GM23248 (cell line): ENCODE measurements at regions not wholly inside any gene's neighbourhood (a gene's known extent, or its start where the extent isn't known, plus 50 kb on each side); places are given as distances from the start of the nearest gene placed in this dataset.

Experiments used
- DNase-seq: peaks from one replicate; pipeline ENCODE4 v3.0.0-alpha.2; 2015
- H2AFZ ChIP-seq: fragments of 200-600 bp; sonication (generic); 2 replicates; pipeline ENCODE4 v1.6.1; 2016; ENCODE audit warnings: antibody characterized with exemption
- H3F3A ChIP-seq: fragments of 200-600 bp; sonication (generic); 2 replicates; pipeline ENCODE4 v1.6.1; 2016; ENCODE audit warnings: mild to moderate bottlenecking, antibody characterized with exemption, mixed run types; ENCODE audit not compliant: insufficient read depth
- H3K27ac ChIP-seq: fragments of 200-600 bp; sonication (generic); 2 replicates; pipeline ENCODE4 v1.5.1; 2016; ENCODE audit warnings: mild to moderate bottlenecking
- H3K27me3 ChIP-seq: fragments of 200-600 bp; sonication (generic); replicated peaks from 2 replicates; pipeline ENCODE4 v1.6.1; 2016; ENCODE audit warnings: mild to moderate bottlenecking; ENCODE audit not compliant: insufficient read depth
- H3K36me3 ChIP-seq: fragments of 200-600 bp; sonication (generic); 2 replicates; pipeline ENCODE4 v1.6.1; 2016; ENCODE audit warnings: low read depth, mild to moderate bottlenecking
- H3K4me1 ChIP-seq: fragments of 200-600 bp; sonication (generic); 2 replicates; pipeline ENCODE4 v1.6.1; 2016; ENCODE audit warnings: mild to moderate bottlenecking; ENCODE audit not compliant: insufficient read depth
- H3K4me2 ChIP-seq: fragments of 200-600 bp; sonication (generic); one replicate; pipeline ENCODE4 v1.6.1; 2016; ENCODE audit warnings: mild to moderate bottlenecking; ENCODE audit not compliant: unreplicated experiment
- H3K4me3 ChIP-seq: fragments of 200-600 bp; sonication (generic); 2 replicates; pipeline ENCODE4 v1.5.1; 2016; ENCODE audit warnings: mild to moderate bottlenecking
- H3K79me2 ChIP-seq: fragments of 200-600 bp; sonication (generic); 2 replicates; pipeline ENCODE4 v1.6.1; 2016; ENCODE audit warnings: mild to moderate bottlenecking; ENCODE audit not compliant: insufficient read depth
- H3K9ac ChIP-seq: fragments of 200-600 bp; sonication (generic); 2 replicates; pipeline ENCODE4 v1.6.1; 2016; ENCODE audit warnings: mild to moderate bottlenecking
- H3K9me2 ChIP-seq: fragments of 200-600 bp; sonication (generic); 2 replicates; pipeline ENCODE4 v1.6.1; 2016; ENCODE audit warnings: mixed run types, mild to moderate bottlenecking, moderate library complexity; ENCODE audit not compliant: insufficient read depth
- H3K9me3 ChIP-seq: fragments of 200-600 bp; sonication (generic); one replicate; pipeline ENCODE4 v1.6.1; 2017; ENCODE audit warnings: low read depth
- H4K20me1 ChIP-seq: fragments of 200-600 bp; sonication (generic); 2 replicates; pipeline ENCODE4 v1.6.0; 2016; ENCODE audit not compliant: insufficient read depth
- EZH2 ChIP-seq: fragments of 200-600 bp; sonication (generic); IDR thresholded peaks from 2 replicates; pipeline ENCODE4 v1.6.1; 2018; ENCODE audit warnings: antibody characterized with exemption, mild to moderate bottlenecking; ENCODE audit not compliant: insufficient read depth, poor library complexity, severe bottlenecking
- EZH2phosphoT487 ChIP-seq: fragments of 200-600 bp; sonication (generic); IDR thresholded peaks from 2 replicates; pipeline ENCODE4 v1.6.1; 2018; ENCODE audit warnings: antibody characterized with exemption, moderate library complexity, mild to moderate bottlenecking, low read depth; ENCODE audit not compliant: insufficient read depth
- WGBS, 2 experiments: methylation state at CpG; one replicate each; pipeline ENCODE4 v1.1.6; 2015 to 2017; ENCODE audit warnings: low lambda C conversion rate in 2 of 2, low coverage in 1 of 2; ENCODE audit errors: missing lambda C conversion rate in 2 of 2; 5-methylcytosine and 5-hydroxymethylcytosine counted together
- in situ Hi-C: fragments of 300-500 bp; cut with MboI; formaldehyde crosslinking; loops from 2 replicates; pipeline ENCODE4 v1.15.0; 2020

DNA sequence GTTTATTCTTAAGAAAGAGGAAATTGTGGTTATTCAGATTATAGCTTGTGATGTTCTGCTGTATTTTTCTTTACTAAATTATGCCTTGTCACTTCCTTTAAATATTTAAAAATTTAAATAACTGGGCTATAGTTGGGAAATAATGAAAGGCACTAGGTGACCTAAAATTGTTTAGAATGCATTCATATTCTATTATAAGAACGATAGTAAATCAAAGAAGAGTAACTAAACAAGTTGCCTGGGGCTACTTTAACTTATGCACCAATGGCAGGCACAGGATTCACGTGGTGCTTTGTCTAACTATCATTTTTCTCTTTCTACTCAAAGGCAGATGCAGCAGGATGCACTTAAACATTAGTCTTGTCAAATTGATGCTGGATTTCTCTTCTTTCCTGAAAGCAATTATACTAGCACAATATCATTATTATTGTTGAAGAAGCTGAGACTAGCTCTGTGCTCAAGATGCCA is 190.7 kb upstream of the PPFIA2 start:
- Histone ChIP-seq H3K36me3 (no peaks in the 10 kb centered on the region), H3K27me3 (no peaks in the 10 kb centered on the region), H2AFZ (no peak overlapping the region), H3K4me2 (no peak overlapping the region), H3F3A (no peaks in the 10 kb centered on the region), H4K20me1 (no peaks in the 10 kb centered on the region), H3K9me2 (no peaks in the 10 kb centered on the region), H3K4me3 (no peak overlapping the region), H3K9me3 (no peaks in the 10 kb centered on the region), H3K9ac (no peak overlapping the region), H3K79me2 (no peaks in the 10 kb centered on the region), H3K27ac (no peak overlapping the region), H3K4me1 (no peaks in the 10 kb centered on the region)
- in situ Hi-C loops, result no loop called here
- 29 to 37% methylated on average over 2 of the region's 2 CpGs for WGBS, 2 experiments
- DNase-seq, result no peak
- no peak for TF ChIP-seq EZH2
- no peak for TF ChIP-seq EZH2phosphoT487

DNA sequence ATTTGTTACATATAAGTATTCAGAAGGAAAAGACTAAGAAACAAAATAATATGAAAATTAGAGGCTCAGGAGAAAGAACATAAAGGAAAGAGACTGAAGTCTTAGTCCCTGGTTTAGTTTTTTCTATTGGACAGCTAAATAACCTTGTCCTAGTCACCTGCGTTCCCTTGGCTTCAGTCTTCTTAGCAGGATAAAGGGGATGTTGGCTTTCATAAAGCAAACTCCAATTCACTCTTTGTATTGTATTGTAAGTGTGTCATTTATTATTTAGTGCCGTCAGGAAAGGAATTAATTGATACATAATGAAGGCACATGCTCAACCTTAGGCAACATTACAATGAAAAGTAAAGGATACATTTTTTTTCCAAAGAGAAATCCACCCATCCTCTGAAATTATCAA is 190.3 kb upstream of the PPFIA2 start:
- H3K9me2 ChIP-seq, result no peaks in the 10 kb centered on the region
- H3K4me3 ChIP-seq, result no peak overlapping the region
- no peaks in the 10 kb centered on the region for H3K4me1 ChIP-seq
- no peak overlapping the region for H3K27ac ChIP-seq
- no peak overlapping the region for H2AFZ ChIP-seq
- no peak overlapping the region for H3K9ac ChIP-seq
- DNase-seq, result no peak
- H3K27me3 ChIP-seq, result no peaks in the 10 kb centered on the region
- no peaks in the 10 kb centered on the region for H3K9me3 ChIP-seq
- no peaks in the 10 kb centered on the region for H3K79me2 ChIP-seq
- in situ Hi-C loops, result no loop called here
- H3K36me3 ChIP-seq, result no peaks in the 10 kb centered on the region
- H3F3A ChIP-seq, result no peaks in the 10 kb centered on the region
- 65 to 82% methylated on average over 2 of the region's 2 CpGs for WGBS, 2 experiments
- no peak for TF ChIP-seq EZH2phosphoT487
- no peak for TF ChIP-seq EZH2
- H3K4me2 ChIP-seq, result no peak overlapping the region
- H4K20me1 ChIP-seq, result no peaks in the 10 kb centered on the region

DNA sequence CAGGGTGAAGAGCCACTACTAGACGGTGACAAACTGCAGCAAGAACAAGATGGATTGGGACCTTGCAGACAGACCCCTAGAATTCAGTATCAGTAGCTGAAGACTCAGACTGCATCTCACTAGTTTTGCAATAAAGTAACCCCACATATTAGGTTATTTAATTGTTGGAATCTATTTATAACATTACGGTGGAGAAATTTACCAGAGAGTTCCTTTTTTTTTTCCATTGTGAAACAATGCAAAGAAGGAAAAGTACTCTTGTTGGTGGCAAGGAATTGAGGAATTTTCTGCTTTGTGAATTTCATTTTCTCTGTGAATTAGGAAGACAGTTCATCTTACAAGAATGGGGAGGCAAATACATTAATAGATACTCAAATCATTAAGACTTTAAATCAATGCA is 185.7 kb upstream of the PPFIA2 start:
- in situ Hi-C loops, result no loop called here
- no peaks in the 10 kb centered on the region for H3K27me3 ChIP-seq
- H3K79me2 ChIP-seq, result no peaks in the 10 kb centered on the region
- H3F3A ChIP-seq, result no peaks in the 10 kb centered on the region
- H3K9me3 ChIP-seq, result no peaks in the 10 kb centered on the region
- no peak overlapping the region for H3K4me3 ChIP-seq
- H3K36me3 ChIP-seq, result no peaks in the 10 kb centered on the region
- WGBS, 2 experiments, result 37 to 47% methylated on average over 2 of the region's 2 CpGs
- TF ChIP-seq EZH2phosphoT487 (no peak), EZH2 (no peak)
- no peak overlapping the region for H2AFZ ChIP-seq
- H3K4me2 ChIP-seq, result no peak overlapping the region
- H4K20me1 ChIP-seq, result no peaks in the 10 kb centered on the region
- H3K9ac ChIP-seq, result no peak overlapping the region
- no peak overlapping the region for H3K27ac ChIP-seq
- DNase-seq, result no peak
- H3K4me1 ChIP-seq, result no peaks in the 10 kb centered on the region
- no peaks in the 10 kb centered on the region for H3K9me2 ChIP-seq

DNA sequence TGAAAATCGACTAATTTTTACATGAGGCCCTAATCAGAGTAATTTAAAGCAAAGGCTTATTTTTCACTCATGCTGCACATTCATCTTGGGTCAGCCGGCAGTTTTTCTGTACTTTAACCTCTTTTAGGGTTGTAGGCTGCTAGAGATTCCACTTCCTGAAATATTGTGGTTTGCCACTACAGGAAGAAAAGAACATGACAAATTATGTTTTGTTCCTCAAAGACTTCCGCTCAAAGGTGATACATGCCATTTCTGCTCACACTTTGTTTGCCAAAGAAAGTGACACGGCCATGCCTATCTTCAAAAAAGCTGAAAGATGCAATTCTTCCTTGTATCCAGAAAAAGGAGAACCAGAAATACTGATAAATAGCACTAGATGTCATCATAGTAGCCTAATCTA is 183.4 kb upstream of the PPFIA2 start:
- Histone ChIP-seq H3K9me3 (no peaks in the 10 kb centered on the region), H3K4me1 (no peaks in the 10 kb centered on the region), H3K9ac (no peak overlapping the region), H3K27me3 (no peaks in the 10 kb centered on the region), H2AFZ (no peak overlapping the region), H3K36me3 (no peaks in the 10 kb centered on the region), H3K4me3 (no peak overlapping the region), H3F3A (no peaks in the 10 kb centered on the region), H3K4me2 (no peak overlapping the region), H3K79me2 (no peaks in the 10 kb centered on the region), H3K27ac (no peak overlapping the region), H3K9me2 (no peaks in the 10 kb centered on the region), H4K20me1 (no peaks in the 10 kb centered on the region)
- in situ Hi-C loops, result no loop called here
- 47 to 52% methylated on average over 4 of the region's 4 CpGs for WGBS, 2 experiments
- TF ChIP-seq EZH2, result no peak
- no peak for TF ChIP-seq EZH2phosphoT487
- DNase-seq, result no peak

DNA sequence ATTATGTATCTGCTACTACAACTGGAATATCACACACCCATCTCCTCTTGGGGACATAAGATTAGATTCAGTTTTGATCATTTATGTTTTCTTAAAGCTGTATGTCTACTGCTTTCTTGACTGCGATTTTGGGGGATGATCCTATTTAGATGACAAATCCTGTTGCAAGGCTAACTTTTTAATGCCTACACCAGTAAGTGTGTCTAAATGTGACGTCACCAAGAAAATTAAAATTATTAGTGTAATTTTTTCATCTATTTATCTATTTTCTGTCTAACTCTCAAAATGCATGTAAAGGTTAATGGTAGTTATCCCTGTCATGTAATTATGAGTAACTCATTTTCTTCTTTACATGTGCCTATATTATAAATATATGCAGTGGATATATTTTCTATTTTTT is 170.9 kb upstream of the PPFIA2 start:
- Histone ChIP-seq H3K79me2 (no peaks in the 10 kb centered on the region), H3K36me3 (no peaks in the 10 kb centered on the region), H3K4me1 (no peaks in the 10 kb centered on the region), H3K9me3 (no peaks in the 10 kb centered on the region), H3K27ac (no peak overlapping the region), H3K4me3 (no peak overlapping the region), H2AFZ (no peak overlapping the region), H4K20me1 (no peaks in the 10 kb centered on the region), H3F3A (no peaks in the 10 kb centered on the region), H3K9ac (no peak overlapping the region), H3K4me2 (no peak overlapping the region), H3K27me3 (no peaks in the 10 kb centered on the region), H3K9me2 (no peaks in the 10 kb centered on the region)
- 49 to 63% methylated on average over 2 of the region's 2 CpGs for WGBS, 2 experiments
- DNase-seq, result no peak
- in situ Hi-C loops, result no loop called here
- TF ChIP-seq EZH2, result no peak
- TF ChIP-seq EZH2phosphoT487, result no peak
